H1 (cell line): ENCODE measurements at regions not wholly inside any gene's neighbourhood (a gene's known extent, or its start where the extent isn't known, plus 50 kb on each side); places are given as distances from the start of the nearest gene placed in this dataset.

ENCODE experiments used
- CTCF ChIA-PET: fragments of 300-600 bp; sonication (Branson Sonifier 250); formaldehyde crosslinking; loops from one replicate; lab custom pipeline; 2021; ENCODE audit not compliant: partially characterized antibody; lab: Charles Lee
- POLR2A ChIA-PET: fragments of 300-600 bp; sonication (Branson Sonifier 250); formaldehyde crosslinking; loops from one replicate; lab custom pipeline; 2021; ENCODE audit warnings: inconsistent platforms; ENCODE audit not compliant: partially characterized antibody; lab: Charles Lee
- DNase-seq, 2 experiments: peaks; one replicate each; pipeline versions ENCODE4 v3.0.0 to v3.0.0-alpha.2; 2010 to 2022; ENCODE audit warnings: low spot score in 2 of 2, low read depth in 1 of 2, mixed read lengths in 1 of 2
- FAIRE-seq: peaks from 2 replicates; lab custom pipeline; 2011; peaks lifted over from hg19 to GRCh38; lab: Jason Lieb, UNC
- H2AFZ ChIP-seq: 2 replicates; pipeline ENCODE4 v1.8.1; 2012; ENCODE audit warnings: low read length, inconsistent platforms
- H2AK5ac ChIP-seq: 2 replicates; pipeline ENCODE4 v1.6.1; 2013; ENCODE audit warnings: low read depth, low read length
- H2BK120ac ChIP-seq: replicated peaks from 2 replicates; pipeline ENCODE3; 2013; ENCODE audit warnings: low read depth, low read length, inconsistent platforms
- H2BK12ac ChIP-seq: 2 replicates; pipeline ENCODE4 v1.6.1; 2013; ENCODE audit warnings: low read depth, low read length
- H2BK15ac ChIP-seq: 2 replicates; pipeline ENCODE4 v1.6.1; 2013; ENCODE audit warnings: low read length
- H2BK20ac ChIP-seq: 2 replicates; pipeline ENCODE4 v1.6.1; 2013; ENCODE audit warnings: low read length
- H2BK5ac ChIP-seq: 2 replicates; pipeline ENCODE4 v1.6.1; 2013; ENCODE audit warnings: low read depth, low read length
- H3K14ac ChIP-seq: 2 replicates; pipeline ENCODE4 v1.6.1; 2013; ENCODE audit warnings: inconsistent platforms; ENCODE audit not compliant: insufficient read length
- H3K18ac ChIP-seq: 2 replicates; pipeline ENCODE4 v1.6.1; 2013; ENCODE audit warnings: low read length; ENCODE audit errors: extremely low read depth
- H3K23ac ChIP-seq: 2 replicates; pipeline ENCODE4 v1.6.1; 2013; ENCODE audit warnings: inconsistent platforms; ENCODE audit not compliant: insufficient read length
- H3K23me2 ChIP-seq: 2 replicates; pipeline ENCODE4 v1.6.1; 2013; ENCODE audit warnings: low read depth, low read length
- H3K27ac ChIP-seq: 2 replicates; pipeline ENCODE4 v1.6.1; 2011; ENCODE audit warnings: low read depth, low read length, inconsistent platforms
- H3K27me3 ChIP-seq, 4 experiments: replicated peaks in 1 of 4; 1 replicate in 1 of 4; 2 replicates in 3 of 4; pipeline versions ENCODE4 v1.6.1 to v1.8.1; 2011 to 2013; ENCODE audit warnings: low read length in 3 of 4, mild to moderate bottlenecking in 3 of 4, inconsistent platforms in 2 of 4, mixed read lengths in 2 of 4, moderate library complexity in 1 of 4; ENCODE audit not compliant: control insufficient read depth in 3 of 4, insufficient read depth in 3 of 4; ENCODE audit errors: extremely low read depth in 1 of 4
- H3K36me3 ChIP-seq, 4 experiments: 2 replicates each; pipeline versions ENCODE4 v1.6.1 to v1.8.1; 2011 to 2013; ENCODE audit warnings: mild to moderate bottlenecking in 4 of 4, low read length in 3 of 4, moderate library complexity in 2 of 4, control low read depth in 1 of 4, inconsistent platforms in 1 of 4; ENCODE audit not compliant: insufficient read depth in 4 of 4, control insufficient read depth in 2 of 4
- H3K4ac ChIP-seq: replicated peaks from 2 replicates; pipeline ENCODE3; 2013; ENCODE audit warnings: low read length, low read depth, mixed read lengths, inconsistent platforms; ENCODE audit not compliant: insufficient read length
- H3K4me1 ChIP-seq, 4 experiments: replicated peaks in 1 of 4; 1 replicate in 1 of 4; 2 replicates in 3 of 4; pipeline versions ENCODE4 v1.6.1 to v1.8.1; 2011 to 2013; ENCODE audit warnings: low read length in 3 of 4, inconsistent platforms in 2 of 4, mixed read lengths in 1 of 4; ENCODE audit not compliant: insufficient read depth in 4 of 4, control insufficient read depth in 3 of 4
- H3K4me2 ChIP-seq, 2 experiments: 2 replicates each; pipeline versions ENCODE4 v1.6.1 to v1.8.1; 2011 to 2013; ENCODE audit warnings: low read depth in 2 of 2, low read length in 2 of 2, control low read depth in 1 of 2, inconsistent platforms in 1 of 2, mild to moderate bottlenecking in 1 of 2; ENCODE audit not compliant: insufficient read depth in 1 of 2
- H3K4me3 ChIP-seq, 4 experiments: fragments of 200-600, 300-600 bp in 1 of 4; sonication (generic), shearing (Covaris generic), sonication (Bioruptor Twin) in 1 of 4; 2 replicates each; pipeline versions ENCODE4 v1.5.1 to v1.8.1; 2011 to 2016; ENCODE audit warnings: low read length in 4 of 4, low read depth in 3 of 4, control low read depth in 2 of 4, inconsistent platforms in 2 of 4, mild to moderate bottlenecking in 2 of 4, mixed read lengths in 1 of 4, moderate library complexity in 1 of 4; ENCODE audit not compliant: insufficient read depth in 2 of 4; ENCODE audit errors: extremely low read depth in 1 of 4
- H3K56ac ChIP-seq: replicated peaks from 2 replicates; pipeline ENCODE3; 2013; ENCODE audit warnings: low read depth, mild to moderate bottlenecking, mixed read lengths, low read length, inconsistent platforms; ENCODE audit not compliant: insufficient read length
- H3K79me1 ChIP-seq: 2 replicates; pipeline ENCODE4 v1.6.1; 2013; ENCODE audit warnings: low read depth, low read length, control low read depth
- H3K79me2 ChIP-seq, 2 experiments: 2 replicates each; pipeline versions ENCODE4 v1.6.1 to v1.8.1; 2012 to 2013; ENCODE audit warnings: low read length in 2 of 2, mild to moderate bottlenecking in 2 of 2, inconsistent platforms in 1 of 2; ENCODE audit not compliant: insufficient read depth in 2 of 2, control insufficient read depth in 1 of 2
- H3K9ac ChIP-seq, 4 experiments: replicated peaks in 1 of 4; 1 replicate in 1 of 4; 2 replicates in 3 of 4; pipeline versions ENCODE4 v1.6.1 to v1.8.1; 2011 to 2013; ENCODE audit warnings: low read depth in 3 of 4, low read length in 3 of 4, control low read depth in 2 of 4, mild to moderate bottlenecking in 2 of 4, moderate library complexity in 2 of 4, inconsistent platforms in 1 of 4; ENCODE audit errors: extremely low read depth in 1 of 4
- H3K9me3 ChIP-seq, 2 experiments: 2 replicates each; pipeline versions ENCODE4 v1.6.1 to v1.8.1; 2012 to 2013; ENCODE audit warnings: mild to moderate bottlenecking in 2 of 2, moderate library complexity in 2 of 2, control low read depth in 1 of 2, inconsistent platforms in 1 of 2, low read depth in 1 of 2, low read length in 1 of 2, mixed read lengths in 1 of 2; ENCODE audit not compliant: insufficient read depth in 2 of 2
- H4K20me1 ChIP-seq, 2 experiments: replicated peaks in 1 of 2; 2 replicates each; pipeline versions ENCODE3 to v1.8.1; 2011 to 2013; ENCODE audit warnings: inconsistent platforms in 2 of 2, low read length in 2 of 2, mild to moderate bottlenecking in 1 of 2; ENCODE audit not compliant: insufficient read depth in 2 of 2, control insufficient read depth in 1 of 2
- H4K5ac ChIP-seq: 2 replicates; pipeline ENCODE4 v1.6.1; 2013; ENCODE audit warnings: low read length, low read depth, mixed read lengths, inconsistent platforms; ENCODE audit not compliant: insufficient read length
- H4K8ac ChIP-seq: 2 replicates; pipeline ENCODE4 v1.8.0; 2013; ENCODE audit warnings: mild to moderate bottlenecking, moderate library complexity, low read length, inconsistent platforms; ENCODE audit not compliant: insufficient read depth; ENCODE audit errors: extremely low read depth
- H4K91ac ChIP-seq: replicated peaks from 2 replicates; pipeline ENCODE3; 2013; ENCODE audit warnings: low read length, mixed read lengths, inconsistent platforms; ENCODE audit not compliant: insufficient read length
- ASH2L ChIP-seq: fragments of 200-600, 300-600 bp; sonication (generic); IDR thresholded peaks from one replicate; pipeline ENCODE4 v1.7.1; 2017; ENCODE audit warnings: low read length
- CBX8 ChIP-seq: fragments of 300-800, 300-1000 bp; sonication (generic); IDR thresholded peaks from 2 replicates; pipeline ENCODE4 v1.7.1; 2016; ENCODE audit warnings: low read depth, low read length, borderline replicate concordance
- KDM4A ChIP-seq: IDR thresholded peaks from one replicate; pipeline ENCODE4 v1.7.1; 2012; ENCODE audit warnings: low read depth, mild to moderate bottlenecking, moderate library complexity, low read length, inconsistent platforms; ENCODE audit not compliant: severe bottlenecking
- NRF1 ChIP-seq: IDR thresholded peaks from 2 replicates; pipeline ENCODE4 v1.6.1; 2011; ENCODE audit warnings: mild to moderate bottlenecking, low read depth, low read length, improper control_type of control experiment
- POU5F1 ChIP-seq: IDR thresholded peaks from 2 replicates; pipeline ENCODE4 v1.6.1; 2011; ENCODE audit warnings: low read depth, mild to moderate bottlenecking, low read length, moderate library complexity
- WGBS, 2 experiments: shearing (Covaris generic) in 1 of 2; methylation state at CpG; one replicate each; pipeline versions ENCODE4 v1.1.6 to v1.1.7; 2013 to 2015; ENCODE audit warnings: low lambda C conversion rate in 2 of 2, mixed read lengths in 2 of 2, inconsistent platforms in 1 of 2, low coverage in 1 of 2, missing lambda C conversion rate in 1 of 2; ENCODE audit not compliant: insufficient replicate concordance in 2 of 2, insufficient coverage in 1 of 2, insufficient read length in 1 of 2; ENCODE audit errors: extremely low coverage in 1 of 2, missing lambda C conversion rate in 1 of 2; 5-methylcytosine and 5-hydroxymethylcytosine counted together

DNA sequence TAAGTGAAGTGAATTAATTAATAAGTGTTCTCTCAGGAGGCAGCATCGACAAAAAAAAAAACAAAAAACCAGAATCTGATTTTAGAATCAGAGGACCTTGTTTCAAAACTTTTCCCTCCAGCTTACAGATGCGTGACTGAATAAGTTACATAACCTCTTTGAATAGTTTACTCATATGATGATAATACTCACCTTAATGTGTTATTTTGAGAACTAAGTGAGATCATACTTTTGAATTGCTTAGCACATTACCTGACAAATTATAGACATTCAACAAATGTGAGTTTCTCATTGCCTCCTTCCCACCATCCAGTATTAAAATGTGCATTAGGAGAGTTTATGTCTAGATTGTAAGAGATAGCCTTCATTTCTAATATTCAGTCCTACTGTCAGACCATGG is 94.0 kb downstream of the SOX2 start:
- DNase-seq: no peak
- FAIRE-seq: no peak
- H2AFZ ChIP-seq: no peak overlapping the region
- no peak overlapping the region for H4K8ac ChIP-seq
- no peak overlapping the region for H3K56ac ChIP-seq
- POLR2A ChIA-PET: no interaction called here
- no peak for TF ChIP-seq ASH2L
- TF ChIP-seq CBX8: no peak
- TF ChIP-seq NRF1: no peak
- TF ChIP-seq POU5F1: no peak
- TF ChIP-seq KDM4A: no peak
- H3K14ac ChIP-seq: no peak overlapping the region
- no peak overlapping the region for H3K4me2 ChIP-seq
- no peak overlapping the region for H3K23ac ChIP-seq
- no peak overlapping the region for H2BK20ac ChIP-seq
- no peaks in the 10 kb centered on the region for H4K20me1 ChIP-seq
- H3K18ac ChIP-seq: no peak overlapping the region
- H3K4me1 ChIP-seq: no peaks in the 10 kb centered on the region; a peak in 2 of 7 replicates
- H2BK5ac ChIP-seq: no peak overlapping the region
- H3K36me3 ChIP-seq: no peaks in the 10 kb centered on the region
- no peak overlapping the region for H3K4ac ChIP-seq
- no peaks in the 10 kb centered on the region for H3K9me3 ChIP-seq
- H3K79me2 ChIP-seq: no peaks in the 10 kb centered on the region
- H3K23me2 ChIP-seq: no peaks in the 10 kb centered on the region
- no peak overlapping the region for H3K9ac ChIP-seq
- no peak overlapping the region for H3K4me3 ChIP-seq
- no peak overlapping the region for H2BK120ac ChIP-seq
- H4K91ac ChIP-seq: no peak overlapping the region
- no peak overlapping the region for H3K27ac ChIP-seq
- no peaks in the 10 kb centered on the region for H3K79me1 ChIP-seq
- H4K5ac ChIP-seq: no peak overlapping the region
- no peaks in the 10 kb centered on the region for H3K27me3 ChIP-seq
- H2BK12ac ChIP-seq: no peak overlapping the region
- WGBS, 2 experiments: 85% methylated on average over 2 of the region's 2 CpGs; no CpG with 5 or more reads in 1 of the 2 experiments
- CTCF ChIA-PET: no interaction called here
- H2AK5ac ChIP-seq: no peak overlapping the region
- no peak overlapping the region for H2BK15ac ChIP-seq
